SHP77 (cell line): ENCODE measurements at regions not wholly inside any gene's neighbourhood (a gene's known extent, or its start where the extent isn't known, plus 50 kb on each side); places are given as distances from the start of the nearest gene placed in this dataset.

ENCODE experiments used
- DNase-seq, 2 experiments: peaks; one replicate each; lab custom pipeline; 2025; lab: John Stamatoyannopoulos, UW

DNA sequence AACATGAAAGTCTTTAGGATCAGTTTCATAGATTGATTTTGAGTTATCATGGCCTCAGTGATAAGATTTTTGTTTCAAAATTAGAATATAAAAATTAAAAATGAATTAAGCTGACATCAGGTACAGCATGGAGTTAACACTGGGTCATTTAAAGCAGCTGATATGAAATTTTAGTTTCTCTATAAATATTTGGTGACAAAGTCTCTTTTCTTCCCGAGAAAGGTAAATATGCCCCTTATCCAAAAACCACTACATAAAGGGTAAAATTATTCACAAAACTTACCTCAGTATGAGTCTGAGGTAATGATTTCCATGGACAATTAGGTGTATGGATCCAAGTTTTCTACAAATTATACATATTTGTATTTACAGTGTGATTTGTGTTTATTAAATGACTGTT is 121.5 kb upstream of the PJA2 start:
- DNase-seq, result no peak

- no peak for DNase-seq
Observed at GRCh38 chr5:109529987-109530386, 120.2 kb upstream of the PJA2 start.

- DNase-seq, result peak in 1 of 2 experiments; percentile 13
Observed at GRCh38 chr5:109529520-109529919, 119.7 kb upstream of the PJA2 start.

GRCh38 chr5:109524555-109524954 is 114.8 kb upstream of the PJA2 start:
- no peak for DNase-seq

DNA sequence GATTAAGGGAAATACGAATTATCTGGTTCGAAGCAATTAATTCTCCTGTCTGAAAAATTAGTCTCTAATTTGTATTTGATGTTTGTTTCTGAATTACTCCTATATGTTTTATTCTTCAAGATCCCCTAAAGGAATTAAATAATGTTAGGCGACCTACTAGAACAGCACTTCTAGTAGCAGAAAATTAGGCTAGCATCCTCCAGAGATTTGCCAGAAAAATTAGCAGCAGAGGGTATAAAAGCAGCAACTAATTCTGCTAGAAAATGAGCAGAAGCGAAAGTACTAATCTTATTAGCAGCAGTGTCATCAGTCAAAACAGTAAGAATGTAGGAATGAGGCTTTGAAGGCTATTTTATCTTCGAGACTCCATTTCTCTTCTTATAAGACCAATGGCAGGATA is 114.3 kb upstream of the PJA2 start:
- DNase-seq, result no peak

DNA sequence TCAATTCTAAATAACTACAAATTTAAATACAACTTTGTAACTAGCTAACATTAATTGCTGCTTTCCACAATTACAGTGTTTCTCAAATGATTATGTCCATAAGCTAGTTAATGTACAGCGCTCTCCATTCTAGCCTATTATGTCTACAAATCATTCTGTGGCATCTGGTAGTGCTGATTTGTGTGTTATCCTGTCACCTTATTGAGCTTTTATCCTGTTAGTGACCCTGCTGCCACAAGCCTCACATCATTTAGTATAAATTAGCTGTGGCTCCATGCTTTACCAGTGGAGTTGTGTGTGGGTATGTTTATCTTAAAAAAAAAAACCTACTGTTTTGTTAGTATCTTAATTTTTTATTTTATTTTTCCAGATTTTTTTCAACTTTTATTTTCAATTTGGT is 112.6 kb upstream of the PJA2 start:
- no peak for DNase-seq

GRCh38 chr5:109519416-109519815 is 109.6 kb upstream of the PJA2 start:
- no peak for DNase-seq

DNA sequence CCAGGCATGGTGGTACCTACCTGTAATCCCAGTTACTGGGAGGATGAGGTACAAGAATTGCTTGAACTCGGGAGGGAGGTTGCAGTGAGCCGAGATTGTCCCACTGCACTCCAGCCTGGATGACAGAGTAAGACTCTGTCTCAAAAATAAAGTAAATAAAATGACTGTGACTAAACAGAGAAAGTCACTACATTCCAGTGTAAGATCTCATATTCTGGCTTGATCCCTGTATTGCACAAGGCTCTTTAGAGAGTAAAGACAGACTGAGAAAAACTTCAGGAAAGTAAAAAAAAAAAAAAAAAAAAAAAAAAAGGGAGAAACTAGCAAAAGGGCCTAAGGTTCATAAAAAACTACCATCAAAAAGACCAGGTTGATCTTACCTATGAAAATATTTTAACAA is 106.6 kb upstream of the PJA2 start:
- no peak for DNase-seq

DNA sequence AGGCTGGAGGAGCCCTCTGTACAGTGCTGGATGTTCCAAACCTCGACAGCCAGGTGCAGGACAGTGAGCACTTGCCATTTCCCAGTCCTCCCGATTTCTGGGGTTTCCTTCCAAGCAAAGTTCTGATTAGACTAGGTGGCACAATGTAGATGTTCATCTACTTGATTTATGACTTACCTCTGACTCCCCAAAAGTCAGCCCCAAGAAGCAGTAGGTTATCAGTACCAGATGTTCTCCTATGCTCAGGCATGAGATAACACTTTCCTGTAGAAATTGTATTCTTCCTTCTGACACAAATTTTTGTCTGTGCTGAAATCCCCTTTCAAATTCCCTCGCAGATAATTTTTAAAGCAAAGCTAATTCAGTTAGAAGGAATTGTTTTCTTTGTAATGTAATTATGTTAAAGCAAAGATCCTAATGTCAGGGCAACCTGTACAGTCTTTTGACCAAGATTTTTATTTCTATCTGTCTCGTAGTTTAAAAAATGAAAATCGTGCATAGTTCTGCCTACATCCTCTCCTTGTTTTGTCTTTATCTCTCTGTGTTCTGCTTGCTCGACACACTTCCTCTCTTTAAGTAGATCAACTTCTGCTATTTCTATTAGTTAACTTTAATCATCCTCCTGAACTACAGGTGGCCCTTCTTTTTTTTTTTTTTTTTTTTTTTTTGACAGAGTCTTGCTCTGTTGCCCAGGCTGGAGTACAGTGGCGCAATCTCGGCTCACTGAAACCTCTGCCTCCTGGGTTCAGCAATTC is 102.4 kb upstream of the PJA2 start:
- no peak for DNase-seq

GRCh38 chr5:109506556-109506955 is 96.8 kb upstream of the PJA2 start:
- DNase-seq, result no peak

DNA sequence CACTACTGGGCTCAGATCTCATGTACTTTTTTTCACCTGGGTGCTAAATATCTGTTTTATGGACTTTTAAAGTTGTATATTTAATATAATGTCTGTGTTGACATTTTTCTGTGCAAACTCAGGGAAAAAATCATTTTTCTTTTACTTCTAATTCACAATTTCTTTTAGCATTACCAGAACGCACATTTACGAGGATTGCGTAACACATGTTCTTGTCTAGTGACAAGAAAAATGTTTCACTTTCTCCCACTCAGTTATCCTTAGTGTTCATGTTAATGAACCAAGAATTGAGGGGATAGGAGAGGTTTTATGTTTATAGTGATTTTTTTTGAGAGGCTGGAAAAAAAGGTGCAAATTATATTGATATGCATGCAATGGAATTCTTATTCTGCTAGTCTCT is 86.3 kb upstream of the PJA2 start:
- DNase-seq, result no peak

DNA sequence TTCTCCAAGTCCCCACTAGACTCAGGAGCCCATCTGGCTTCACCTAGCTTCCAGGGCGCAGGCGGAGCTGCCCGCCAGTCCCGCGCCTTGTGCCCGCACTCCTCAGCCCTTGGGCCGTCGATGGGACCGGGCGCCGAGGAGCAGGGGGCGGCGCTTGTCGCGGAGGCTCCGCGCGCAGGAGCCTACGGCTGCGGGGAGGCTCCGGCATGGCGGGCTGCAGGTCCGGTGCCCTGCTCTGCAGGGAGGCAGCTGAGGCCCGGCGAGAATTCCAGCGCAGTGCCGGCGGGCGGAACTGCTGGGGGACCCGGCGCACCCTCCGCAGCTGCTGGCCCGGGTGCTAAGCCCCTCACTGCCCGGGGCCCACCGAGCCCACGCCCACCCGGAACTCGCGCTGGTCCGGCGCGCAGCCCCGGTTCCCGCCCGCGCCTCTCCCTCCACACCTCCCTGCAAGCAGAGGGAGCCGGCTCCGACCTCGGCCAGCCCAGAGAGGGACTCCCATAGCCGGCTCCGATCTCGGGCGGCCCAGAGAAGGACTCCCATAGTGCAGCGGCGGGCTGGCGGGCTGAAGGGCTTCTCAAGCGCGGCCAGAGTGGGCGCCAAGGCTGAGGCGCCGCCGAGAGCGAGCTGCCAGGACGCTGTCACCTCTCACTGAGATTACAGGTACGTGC is 78.1 kb upstream of the PJA2 start:
- DNase-seq, result no peak

GRCh38 chr5:109486200-109486804 is 76.5 kb upstream of the PJA2 start:
- no peak for DNase-seq

DNA sequence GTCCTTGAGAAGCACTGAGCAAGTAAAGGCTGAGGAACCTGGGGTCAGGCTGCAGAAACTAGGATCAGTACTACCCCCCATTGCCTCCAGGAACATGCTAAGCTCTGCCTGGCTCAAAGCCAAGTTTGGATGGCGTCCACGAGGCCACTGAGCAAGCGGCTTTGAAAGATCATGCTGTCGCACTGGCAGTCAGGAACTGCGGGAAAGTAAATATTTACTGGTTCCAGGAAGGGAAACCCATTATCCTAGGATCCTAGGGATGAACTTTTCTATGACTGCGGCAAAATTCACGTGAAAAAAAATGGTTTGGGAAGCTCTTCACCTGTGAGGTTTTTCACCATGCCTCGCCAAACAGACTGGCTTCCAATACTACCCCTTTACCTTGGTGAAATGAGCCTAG is 75.3 kb upstream of the PJA2 start:
- peak; percentile 87 to 92 for DNase-seq

DNA sequence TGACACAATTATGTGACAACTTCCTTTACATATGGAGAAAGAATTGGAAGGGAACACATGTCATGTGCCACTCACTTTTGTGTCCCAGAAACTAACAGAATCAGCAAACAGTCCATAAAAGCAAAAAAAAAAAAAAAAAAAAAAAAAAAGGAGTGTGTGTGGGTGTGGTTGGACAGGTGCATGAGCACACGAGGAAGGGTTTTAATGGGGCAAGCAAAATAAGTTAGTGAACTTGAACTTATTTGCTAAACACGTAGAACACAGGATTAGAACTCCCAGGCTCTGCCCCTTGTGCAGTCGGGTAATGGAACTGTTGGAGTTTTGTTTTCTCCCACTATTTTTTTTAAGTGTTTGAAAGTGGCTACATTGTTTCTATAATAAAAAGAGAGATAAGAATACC is 74.8 kb upstream of the PJA2 start:
- no peak for DNase-seq

DNA sequence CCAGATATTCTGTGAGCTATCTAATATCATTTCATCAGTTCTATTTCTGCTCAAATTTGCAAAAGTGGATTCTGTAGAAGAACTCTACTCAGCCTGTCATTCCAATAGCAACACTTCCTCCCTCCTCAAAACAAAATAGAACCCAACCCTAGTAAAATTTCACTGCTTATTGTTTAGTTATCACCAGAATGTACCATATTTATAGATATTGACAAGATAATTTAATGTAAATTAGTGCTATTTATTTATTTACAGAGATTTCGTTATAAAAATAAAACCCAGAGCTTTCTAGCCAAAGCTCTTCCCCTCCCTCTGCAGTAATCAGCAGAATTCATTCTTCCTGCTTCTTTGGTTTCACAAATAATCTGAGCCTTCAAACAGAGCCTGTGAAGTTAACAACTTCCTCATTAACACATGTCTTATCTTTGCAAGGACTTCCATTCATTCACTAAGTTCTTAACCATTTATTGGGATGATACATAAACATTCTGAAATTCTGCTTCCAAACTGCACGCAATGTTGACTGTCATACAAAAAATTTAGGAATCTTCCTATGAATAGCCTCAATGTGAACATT is 73.7 kb upstream of the PJA2 start:
- DNase-seq, result no peak

- DNase-seq, result no peak
Observed at GRCh38 chr5:109482748-109483147, 73.0 kb upstream of the PJA2 start.

DNA sequence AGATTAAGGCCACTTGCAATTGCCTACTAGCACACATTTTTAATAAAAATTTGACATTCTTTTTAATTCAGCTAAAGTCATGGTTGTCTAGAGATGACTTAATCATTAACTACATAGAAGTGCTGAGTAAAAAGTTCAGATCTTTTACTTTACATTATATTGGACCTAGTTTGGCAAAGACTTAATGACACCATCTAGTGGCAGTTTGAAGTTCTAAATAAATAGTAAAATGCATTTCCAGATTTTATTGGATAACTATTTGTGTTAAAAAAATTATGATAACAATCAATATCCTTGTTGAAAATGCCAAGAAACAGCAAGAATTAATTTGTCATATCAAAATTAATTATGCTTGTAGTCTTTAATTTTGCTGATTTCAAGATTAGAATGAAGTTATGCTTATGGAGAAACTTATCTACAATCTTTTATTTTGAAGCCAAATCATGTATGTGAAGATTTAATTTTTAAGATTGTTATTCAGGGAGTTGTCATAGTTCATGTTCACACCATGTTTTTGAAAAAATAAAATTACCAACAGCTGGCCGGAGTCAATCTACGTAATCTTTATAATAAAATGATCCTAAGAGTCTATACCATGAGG is 69.6 kb upstream of the PJA2 start:
- peak in 1 of 2 experiments; percentile 5 for DNase-seq

DNA sequence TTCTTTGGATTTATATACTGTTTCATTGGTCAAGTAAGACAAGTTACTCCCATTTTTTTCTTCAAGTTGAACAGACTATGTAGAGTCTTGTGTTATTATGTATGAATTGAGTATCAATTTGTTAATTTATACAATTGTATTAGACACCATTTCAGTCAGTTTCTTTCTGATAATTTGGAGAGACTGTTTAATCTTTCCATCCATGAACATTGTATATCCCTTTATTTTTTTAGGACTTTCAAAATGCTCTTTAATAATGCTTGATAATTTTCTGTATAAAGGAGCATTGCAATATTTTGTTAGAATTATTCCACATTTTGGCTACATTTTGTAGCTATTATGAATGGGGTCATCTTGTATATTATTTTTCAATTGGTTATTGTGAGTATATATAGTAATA is 69.1 kb upstream of the PJA2 start:
- no peak for DNase-seq

- DNase-seq, result no peak
Observed at GRCh38 chr5:109476292-109476691, 66.5 kb upstream of the PJA2 start.

- no peak for DNase-seq
Observed at GRCh38 chr5:109469896-109470662, 60.3 kb upstream of the PJA2 start.
